ENCODE measurements at regions not wholly inside any gene's neighbourhood (a gene's known extent, or its start where the extent isn't known, plus 50 kb on each side); places are given as distances from the start of the nearest gene placed in this dataset.
A peak's percentile ranks its signal among the peaks of the same experiment; 100 is the strongest.

DNA sequence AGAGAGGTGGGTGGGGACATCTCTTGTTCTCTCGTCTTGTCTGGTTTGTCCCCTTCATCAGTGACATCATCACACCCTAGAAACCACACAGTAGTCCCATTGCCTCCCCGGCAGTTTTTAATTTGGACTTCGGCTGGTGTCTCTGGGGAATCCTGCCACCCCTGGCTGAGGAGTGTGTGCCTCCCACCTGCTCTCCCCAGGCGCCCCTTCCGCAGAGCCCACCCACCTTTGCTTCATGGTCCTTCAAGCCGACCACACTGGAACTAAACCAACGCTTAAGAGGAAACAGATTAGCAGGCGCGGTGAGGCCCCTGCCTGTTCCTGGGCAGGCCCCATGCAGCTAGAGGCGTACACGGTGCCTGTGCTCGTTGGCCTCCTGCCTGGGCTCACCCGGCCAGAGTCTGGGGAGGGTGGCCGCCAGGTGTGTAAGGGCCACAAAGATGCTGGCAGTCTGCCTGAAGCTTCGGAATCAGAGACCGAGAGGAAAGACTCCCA, 107.6 kb upstream of the SPRY4 start:
- peak; percentile 11 for DNase-seq

GRCh38 chr5:142428773-142429473, 104.1 kb upstream of the SPRY4 start:
- no peak for DNase-seq

GRCh38 chr5:142428036-142428772, 103.4 kb upstream of the SPRY4 start:
- no peak for DNase-seq

GRCh38 chr5:142427529-142427928, 102.7 kb upstream of the SPRY4 start:
- no peak for DNase-seq

DNA sequence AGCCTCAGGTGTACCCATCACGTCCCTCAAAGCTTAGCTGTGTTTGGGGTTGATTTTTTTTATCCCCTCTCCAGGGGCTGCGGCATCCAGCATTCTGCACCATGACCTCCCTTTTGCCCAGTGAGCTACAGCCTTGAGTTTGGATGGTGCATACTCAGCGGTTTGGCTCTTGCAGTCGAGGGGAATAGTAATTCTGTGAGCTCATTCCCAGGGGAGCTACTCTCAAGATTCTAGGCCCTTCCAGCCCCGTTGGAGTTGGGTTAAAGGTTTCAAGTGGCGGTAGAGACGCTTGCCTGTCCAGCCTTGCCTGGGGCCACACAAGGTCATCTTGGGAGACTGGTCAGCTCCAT, 102.2 kb upstream of the SPRY4 start:
- DNase-seq = no peak

GRCh38 chr5:142426129-142427014, 101.6 kb upstream of the SPRY4 start:
- peak; percentile 39 for DNase-seq

GRCh38 chr5:142425286-142426065, 100.7 kb upstream of the SPRY4 start:
- no peak for DNase-seq

DNA sequence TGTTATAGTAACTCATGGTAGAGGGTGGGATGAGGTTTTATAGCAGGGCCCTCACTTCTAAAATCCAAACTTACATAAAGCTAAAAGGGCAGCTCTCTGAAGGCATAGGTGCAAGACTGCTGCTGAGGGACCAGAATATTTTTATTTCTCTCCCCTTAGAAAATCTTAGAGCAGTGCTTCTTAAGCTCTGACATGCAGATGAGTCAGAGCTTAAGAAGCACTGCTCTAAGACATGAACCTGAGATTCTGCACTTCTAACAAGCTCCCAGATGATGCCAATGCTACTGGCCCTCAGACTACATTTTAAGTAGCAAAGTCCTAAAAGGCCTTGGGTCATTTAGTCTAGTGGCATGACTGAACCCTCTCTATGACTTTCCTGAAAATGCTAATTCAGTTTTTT, 97.6 kb upstream of the SPRY4 start:
- DNase-seq = no peak

GRCh38 chr5:142421621-142422397, 97.0 kb upstream of the SPRY4 start:
- no peak for DNase-seq

GRCh38 chr5:142421228-142421617, 96.4 kb upstream of the SPRY4 start:
- DNase-seq = no peak

DNA sequence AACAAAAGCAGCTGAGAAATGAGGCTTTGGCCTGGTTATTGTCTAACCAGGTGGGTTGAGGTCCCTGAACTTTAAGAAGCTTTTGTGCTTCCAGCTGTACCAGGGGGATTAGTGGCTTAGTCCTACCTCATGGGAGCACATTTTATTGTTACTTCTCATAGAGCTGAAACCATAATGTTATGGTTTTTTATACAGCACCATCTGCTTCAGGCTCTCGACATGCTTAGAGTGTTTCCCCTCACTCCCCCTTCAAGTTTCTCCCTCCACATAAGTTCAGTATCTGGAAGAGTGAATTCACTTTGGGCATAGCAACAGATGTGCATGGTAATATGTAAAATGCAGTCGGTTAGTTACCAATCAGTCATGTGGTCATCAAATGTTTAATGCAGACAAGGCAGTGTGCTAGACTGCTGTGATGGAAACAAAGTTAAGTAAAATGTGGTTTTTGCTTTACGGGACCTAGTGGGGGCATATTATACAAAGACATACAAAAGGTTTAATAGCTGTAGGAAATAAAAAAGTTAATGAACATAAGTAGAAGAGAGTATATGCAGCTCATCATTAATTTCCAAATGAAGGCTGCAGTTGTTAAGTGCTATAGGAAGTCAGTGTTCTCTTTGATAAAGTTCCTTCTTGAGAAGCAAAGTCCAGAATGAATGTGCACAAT, 95.9 kb upstream of the SPRY4 start:
- no peak for DNase-seq

DNA sequence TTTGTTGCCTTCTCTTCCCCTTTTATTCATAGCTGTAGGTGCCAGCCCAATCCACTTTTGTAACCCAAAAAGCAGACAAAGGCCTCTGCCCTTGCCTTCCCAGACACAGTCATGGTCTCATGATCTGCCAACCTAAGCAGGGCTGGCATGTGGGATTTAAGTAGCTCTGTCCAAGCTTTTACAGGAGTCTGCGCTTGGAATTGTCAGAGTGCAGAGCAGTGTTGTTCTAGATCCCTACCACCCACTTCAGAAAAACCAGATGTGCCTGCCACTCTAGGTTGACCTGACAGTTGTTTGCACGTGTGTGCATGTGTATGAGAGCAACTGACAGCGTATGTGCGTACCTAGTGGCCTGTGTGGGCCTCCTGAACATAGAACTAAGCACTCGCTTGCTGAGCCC, 87.8 kb upstream of the SPRY4 start:
- no peak for DNase-seq

DNA sequence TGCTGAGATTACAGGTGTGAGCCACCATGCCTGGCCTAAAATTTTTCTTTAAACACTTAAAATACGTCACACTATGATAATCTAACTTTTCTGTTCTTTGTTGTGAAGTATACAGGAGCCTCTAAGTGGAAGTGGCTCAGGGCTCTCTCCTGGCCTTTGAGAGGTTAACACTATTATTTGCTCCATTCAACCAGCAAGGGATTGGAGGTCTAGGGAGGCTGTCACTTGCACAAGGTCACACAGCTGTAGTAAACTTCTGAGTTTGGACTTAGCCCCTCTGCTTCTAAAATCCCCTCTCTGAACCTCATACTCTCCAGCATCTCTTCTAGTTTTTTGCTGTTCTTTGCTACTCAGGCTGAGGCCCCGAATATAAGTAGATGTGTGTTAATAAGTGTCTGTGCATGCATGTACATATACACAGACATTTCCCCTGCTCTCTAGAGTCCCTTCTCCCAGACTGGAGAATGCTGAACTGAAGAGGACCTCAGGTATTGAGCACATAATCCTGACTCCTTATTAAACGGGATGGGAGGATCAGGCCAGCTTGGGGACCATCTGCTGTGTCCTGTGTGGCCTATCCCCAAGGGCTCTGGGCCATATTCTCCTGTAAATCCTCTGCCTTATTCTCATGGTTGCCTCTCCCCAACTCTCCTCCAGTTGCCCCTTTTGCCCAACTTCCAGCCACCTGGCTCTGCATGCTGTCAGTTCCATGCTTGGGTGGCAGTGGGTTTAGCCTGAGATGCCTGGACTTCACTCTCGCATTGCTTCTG, 87.0 kb upstream of the SPRY4 start:
- no peak for DNase-seq

GRCh38 chr5:142411103-142411502, 86.3 kb upstream of the SPRY4 start:
- DNase-seq = no peak

DNA sequence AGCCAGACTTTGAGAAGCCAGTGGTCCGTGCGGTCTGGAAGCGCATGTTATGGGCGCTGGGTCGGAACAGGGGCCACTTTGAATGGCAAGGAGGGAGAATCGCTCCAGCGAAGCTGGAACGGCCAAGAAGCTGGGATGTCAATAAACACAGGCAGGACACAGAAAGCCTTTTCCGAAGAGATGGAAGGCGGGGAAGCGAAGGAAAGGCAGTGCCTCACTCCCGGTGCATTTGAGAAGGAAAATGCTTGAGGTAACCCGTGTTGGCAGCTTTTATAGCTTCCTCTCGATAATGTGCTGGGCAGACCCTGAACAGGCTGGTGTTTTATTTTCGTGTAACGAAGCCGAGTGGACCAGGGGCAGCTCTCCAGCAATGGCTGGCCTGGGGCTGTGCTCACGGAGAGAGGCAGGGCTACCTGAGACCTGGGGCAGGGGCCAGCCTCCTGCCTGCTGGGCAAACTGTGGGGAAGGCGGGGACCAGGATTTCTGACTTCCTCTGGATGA, 84.2 kb upstream of the SPRY4 start:
- no peak for DNase-seq

- DNase-seq = no peak
Measured at GRCh38 chr5:142408536-142408935, 83.7 kb upstream of the SPRY4 start.

GRCh38 chr5:142405814-142406395, 81.1 kb upstream of the SPRY4 start:
- DNase-seq = no peak

- no peak for DNase-seq
Measured at GRCh38 chr5:142405023-142405422, 80.2 kb upstream of the SPRY4 start.

DNA sequence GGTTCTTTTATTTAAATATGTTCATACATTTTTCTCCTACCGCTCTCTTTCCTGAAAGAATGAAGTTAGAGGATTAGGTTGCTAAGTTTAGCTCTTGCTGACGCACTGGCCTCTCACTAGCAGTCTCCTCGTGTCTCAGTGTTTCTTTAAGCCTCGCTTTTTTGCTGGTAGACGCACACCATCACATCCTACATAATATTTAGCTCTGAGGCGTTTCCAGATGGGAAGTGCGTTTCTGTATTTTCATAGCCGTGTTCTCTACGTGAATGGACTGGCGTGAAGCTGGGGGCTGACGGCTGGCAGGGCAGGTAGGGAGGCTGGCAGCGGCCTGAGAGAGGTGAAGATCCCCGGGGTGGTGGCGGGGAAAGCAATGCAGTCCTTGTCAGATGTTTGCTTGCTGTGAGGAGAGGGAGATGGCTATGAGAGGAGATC, 79.2 kb upstream of the SPRY4 start:
- DNase-seq = no peak

DNA sequence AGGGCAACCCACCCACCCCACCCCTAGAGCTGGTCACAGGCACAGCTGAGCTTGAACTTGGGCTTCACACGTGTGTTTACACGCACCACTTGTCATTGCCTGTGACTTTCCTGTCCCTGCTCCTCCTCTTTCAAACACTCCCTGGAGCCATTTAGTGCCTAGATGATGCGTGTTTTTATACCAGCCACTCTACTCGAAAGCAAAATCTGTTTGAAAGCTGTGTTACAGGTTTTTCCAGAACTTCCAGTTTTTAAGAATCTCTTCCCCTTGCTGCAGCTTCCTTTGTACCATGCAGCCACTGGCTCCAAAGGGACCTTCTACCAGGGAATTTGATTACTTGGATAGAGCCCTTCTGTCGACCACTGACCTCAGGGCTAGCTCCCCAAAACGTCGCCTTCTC, 78.8 kb upstream of the SPRY4 start:
- no peak for DNase-seq
